ENCODE measurements at regions not wholly inside any gene's neighbourhood (a gene's known extent, or its start where the extent isn't known, plus 50 kb on each side); places are given as distances from the start of the nearest gene placed in this dataset.
"Not testable (repeated sequence)": the region's sequence is repeated elsewhere in the genome, so short reads cannot be mapped to it uniquely, and the experiment has no call there.

DNA sequence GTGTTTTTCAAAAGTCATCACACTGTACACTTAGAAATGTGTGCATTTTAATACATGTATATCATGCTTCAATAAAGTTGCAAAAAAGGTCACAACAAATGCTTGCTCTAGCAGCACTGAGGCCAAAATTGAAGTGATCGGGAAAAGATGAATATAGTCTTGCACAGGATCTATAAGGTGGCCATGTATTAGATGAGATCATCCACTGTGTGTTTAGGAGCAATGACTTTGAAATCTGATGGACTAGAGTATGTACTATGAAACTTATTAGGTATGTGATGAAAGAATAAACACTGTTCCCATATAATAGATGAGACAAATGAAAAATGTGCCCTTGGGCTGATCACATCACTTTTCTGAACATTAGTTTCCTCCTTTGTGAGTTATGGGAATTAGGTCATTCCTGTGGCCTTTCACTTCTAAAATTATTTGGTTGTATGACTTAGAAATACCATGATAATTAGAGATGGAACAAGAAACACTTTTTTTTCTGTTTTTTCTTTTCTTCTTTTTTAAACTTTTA, 984.6 kb downstream of the ADGRL2 start:
- DNase-seq (no peak), ATAC-seq (ENCODE audit: low FRiP score in 2 of 2) (peak in 1 of 2 donors; percentile 19)
- H3K27ac ChIP-seq, result no peak overlapping the region
- no peaks in the 10 kb centered on the region for H3K36me3 ChIP-seq
- no peaks in the 10 kb centered on the region for H3K4me1 ChIP-seq
- TF ChIP-seq EP300 (IDR thresholded peaks at IDR 0.05) (no peak), POLR2AphosphoS5 (IDR thresholded peaks at IDR 0.05) (no peak), POLR2A (IDR thresholded peaks at IDR 0.05) (no peak)
- TF ChIP-seq, protein P1, sequence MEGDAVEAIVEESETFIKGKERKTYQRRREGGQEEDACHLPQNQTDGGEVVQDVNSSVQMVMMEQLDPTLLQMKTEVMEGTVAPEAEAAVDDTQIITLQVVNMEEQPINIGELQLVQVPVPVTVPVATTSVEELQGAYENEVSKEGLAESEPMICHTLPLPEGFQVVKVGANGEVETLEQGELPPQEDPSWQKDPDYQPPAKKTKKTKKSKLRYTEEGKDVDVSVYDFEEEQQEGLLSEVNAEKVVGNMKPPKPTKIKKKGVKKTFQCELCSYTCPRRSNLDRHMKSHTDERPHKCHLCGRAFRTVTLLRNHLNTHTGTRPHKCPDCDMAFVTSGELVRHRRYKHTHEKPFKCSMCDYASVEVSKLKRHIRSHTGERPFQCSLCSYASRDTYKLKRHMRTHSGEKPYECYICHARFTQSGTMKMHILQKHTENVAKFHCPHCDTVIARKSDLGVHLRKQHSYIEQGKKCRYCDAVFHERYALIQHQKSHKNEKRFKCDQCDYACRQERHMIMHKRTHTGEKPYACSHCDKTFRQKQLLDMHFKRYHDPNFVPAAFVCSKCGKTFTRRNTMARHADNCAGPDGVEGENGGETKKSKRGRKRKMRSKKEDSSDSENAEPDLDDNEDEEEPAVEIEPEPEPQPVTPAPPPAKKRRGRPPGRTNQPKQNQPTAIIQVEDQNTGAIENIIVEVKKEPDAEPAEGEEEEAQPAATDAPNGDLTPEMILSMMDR (IDR thresholded peaks at IDR 0.05), result no peak
- no peak overlapping the region for H3K4me3 ChIP-seq
- 40 to 92% methylated on average over 1 of the region's 1 CpG for WGBS, 2 donors
- H3K9me3 ChIP-seq, result peaks cover 0 to 2% (median under 1%) of the 10 kb centered on the region in 4 donors
- no peaks in the 10 kb centered on the region for H3K27me3 ChIP-seq

DNA sequence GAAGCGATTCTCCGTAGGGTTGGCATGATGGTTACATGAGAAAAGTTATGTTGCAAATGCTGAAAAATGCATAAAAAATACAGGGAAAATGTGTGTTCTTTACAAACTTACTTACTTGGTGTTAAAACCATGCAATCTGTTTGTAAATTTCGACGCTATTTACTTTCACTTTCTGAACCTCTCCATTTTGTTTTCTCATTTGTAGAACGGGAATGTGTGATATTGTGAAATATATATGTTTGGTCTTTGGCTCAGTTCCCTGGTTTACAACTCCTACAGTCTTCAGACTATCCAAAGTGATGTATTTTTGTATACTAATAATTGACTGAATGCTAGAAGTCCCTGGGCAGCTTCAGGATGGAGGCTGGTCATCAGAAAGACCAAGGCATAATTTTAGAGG, 982.3 kb downstream of the ADGRL2 start:
- DNase-seq (no peak), ATAC-seq (ENCODE audit: low FRiP score in 2 of 2) (no peak)
- no peak overlapping the region for H3K27ac ChIP-seq
- no peaks in the 10 kb centered on the region for H3K9me3 ChIP-seq
- WGBS, 2 donors, result 82 to 88% methylated on average over 5 of the region's 5 CpGs
- no peaks in the 10 kb centered on the region for H3K36me3 ChIP-seq
- no peaks in the 10 kb centered on the region for H3K27me3 ChIP-seq
- no peak overlapping the region for H3K4me3 ChIP-seq
- TF ChIP-seq POLR2A (IDR thresholded peaks at IDR 0.05) (no peak), EP300 (IDR thresholded peaks at IDR 0.05) (no peak), POLR2AphosphoS5 (IDR thresholded peaks at IDR 0.05) (no peak)
- TF ChIP-seq, protein P1 (IDR thresholded peaks at IDR 0.05), result no peak
- H3K4me1 ChIP-seq, result no peaks in the 10 kb centered on the region

DNA sequence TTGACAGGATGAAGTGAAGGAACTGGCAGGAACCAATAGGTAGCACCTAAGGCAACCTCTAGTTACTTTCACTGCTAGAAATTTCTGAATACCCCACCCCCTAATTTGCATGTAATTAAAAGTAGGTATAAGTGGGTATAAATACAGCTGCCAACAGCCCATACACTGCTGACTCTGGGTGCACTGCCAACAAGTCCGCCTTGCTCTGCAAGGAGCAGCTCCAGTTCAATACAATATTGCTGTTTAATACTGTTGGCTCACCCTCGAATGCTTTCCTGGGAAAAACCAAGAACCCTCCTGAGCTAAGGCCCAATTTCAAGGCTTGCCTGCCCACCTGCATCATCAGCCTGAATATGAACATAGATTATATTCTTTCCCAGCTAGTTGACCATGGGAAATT, 981.9 kb downstream of the ADGRL2 start:
- no peak for DNase-seq
- H3K27me3 ChIP-seq, result no peaks in the 10 kb centered on the region
- TF ChIP-seq POLR2A (IDR thresholded peaks at IDR 0.05) (no peak), POLR2AphosphoS5 (IDR thresholded peaks at IDR 0.05) (no peak), EP300 (IDR thresholded peaks at IDR 0.05) (no peak)
- TF ChIP-seq, protein P1 (IDR thresholded peaks at IDR 0.05), result no peak
- H3K4me1 ChIP-seq, result no peaks in the 10 kb centered on the region
- H3K4me3 ChIP-seq, result no peak overlapping the region
- no peaks in the 10 kb centered on the region for H3K9me3 ChIP-seq
- ATAC-seq (ENCODE audit: low FRiP score in 2 of 2), result no peak
- WGBS, 2 donors, result 84 to 88% methylated on average over 2 of the region's 2 CpGs
- H3K36me3 ChIP-seq, result no peaks in the 10 kb centered on the region
- no peak overlapping the region for H3K27ac ChIP-seq

DNA sequence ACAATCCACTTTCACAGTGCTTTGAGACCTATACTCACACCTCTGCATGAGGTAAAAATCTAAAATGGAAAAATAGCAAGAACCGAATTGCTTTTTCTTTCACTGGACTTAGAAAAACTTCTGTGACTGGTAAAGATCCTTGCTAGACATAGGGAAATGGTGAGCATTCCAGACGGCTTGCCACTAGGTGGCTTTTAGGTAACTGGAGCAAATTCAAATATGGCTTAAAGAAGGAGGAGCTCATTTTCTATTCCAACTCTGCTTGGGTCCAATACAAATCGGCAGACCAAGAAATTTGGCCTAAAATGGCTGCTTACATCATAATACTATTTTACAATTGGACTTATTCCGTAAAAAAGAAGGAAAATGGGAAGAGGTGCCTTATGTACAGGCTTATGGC, 977.9 kb downstream of the ADGRL2 start:
- H3K36me3 ChIP-seq, result no peaks in the 10 kb centered on the region
- DNase-seq, result no peak
- 79% methylated on average over 4 of the region's 4 CpGs for WGBS, 2 donors
- H3K9me3 ChIP-seq, result no peaks in the 10 kb centered on the region
- no peak for ATAC-seq (ENCODE audit: low FRiP score in 2 of 2)
- no peak overlapping the region for H3K4me3 ChIP-seq
- no peak overlapping the region for H3K27ac ChIP-seq
- TF ChIP-seq, protein P1 (IDR thresholded peaks at IDR 0.05), result no peak
- TF ChIP-seq EP300 (IDR thresholded peaks at IDR 0.05), result no peak
- no peak for TF ChIP-seq POLR2A (IDR thresholded peaks at IDR 0.05)
- TF ChIP-seq POLR2AphosphoS5 (IDR thresholded peaks at IDR 0.05), result no peak
- no peaks in the 10 kb centered on the region for H3K4me1 ChIP-seq
- H3K27me3 ChIP-seq, result no peaks in the 10 kb centered on the region

DNA sequence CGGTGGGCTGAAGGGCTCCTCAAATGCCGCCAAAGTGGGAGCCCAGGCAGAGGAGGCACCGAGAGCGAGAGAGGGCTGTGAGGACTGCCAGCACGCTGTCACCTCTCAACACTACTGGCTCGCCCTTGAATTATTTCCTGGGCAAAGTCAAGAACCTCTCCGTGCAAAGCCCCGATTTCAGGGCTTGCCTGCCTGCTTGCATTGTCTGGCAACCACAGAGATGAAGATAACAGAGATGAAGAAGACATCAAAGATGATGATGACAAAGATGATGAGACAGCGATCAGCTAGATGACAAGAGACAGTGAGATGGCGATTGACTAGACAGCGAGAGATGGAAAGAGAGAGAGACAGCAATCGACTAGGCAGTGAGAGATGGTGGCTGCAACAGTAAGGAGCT, 976.5 kb downstream of the ADGRL2 start:
- DNase-seq (no peak), ATAC-seq (ENCODE audit: low FRiP score in 2 of 2) (no peak)
- Histone ChIP-seq H3K27ac (no peak overlapping the region), H3K9me3 (no peaks in the 10 kb centered on the region), H3K4me1 (no peaks in the 10 kb centered on the region), H3K27me3 (no peaks in the 10 kb centered on the region), H3K4me3 (no peak overlapping the region), H3K36me3 (no peaks in the 10 kb centered on the region)
- WGBS, 2 donors, result 91 to 95% methylated on average over 12 of the region's 12 CpGs
- TF ChIP-seq POLR2A (IDR thresholded peaks at IDR 0.05) (no peak), EP300 (IDR thresholded peaks at IDR 0.05) (no peak), POLR2AphosphoS5 (IDR thresholded peaks at IDR 0.05) (no peak)
- TF ChIP-seq, protein P1 (IDR thresholded peaks at IDR 0.05), result no peak

DNA sequence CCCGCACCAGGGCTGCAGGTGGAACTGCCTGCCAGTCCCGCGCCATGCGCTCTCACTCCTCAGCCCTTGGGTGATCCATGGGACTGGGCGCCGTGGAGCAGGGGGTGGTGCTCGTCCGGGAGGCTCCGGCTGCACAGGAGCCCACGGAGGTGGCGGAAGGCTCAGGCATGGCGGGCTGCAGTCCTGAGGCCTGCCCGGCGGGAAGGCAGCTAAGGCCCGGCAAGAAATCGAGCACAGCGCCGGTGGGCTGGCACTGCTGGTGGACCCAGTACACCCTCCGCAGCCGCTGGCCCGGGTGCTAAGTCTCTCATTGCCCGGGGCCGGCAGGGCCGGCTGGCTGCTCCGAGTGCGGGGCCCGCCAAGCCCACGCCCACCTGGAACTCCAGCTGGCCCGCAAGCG, 976.0 kb downstream of the ADGRL2 start:
- WGBS, 2 donors, result 95 to 96% methylated on average over 4 to 16 of the region's 30 CpGs
- H3K27me3 ChIP-seq; H3K9me3 ChIP-seq; H3K4me3 ChIP-seq; H3K4me1 ChIP-seq; H3K27ac ChIP-seq; ATAC-seq (ENCODE audit: low FRiP score in 2 of 2); H3K36me3 ChIP-seq: not testable (repeated sequence)
- peak in 1 of 2 donors; percentile 67 for DNase-seq

Measured in upper lobe of left lung (tissue), 6 donors.